ENCODE measurements at regions not wholly inside any gene's neighbourhood (a gene's known extent, or its start where the extent isn't known, plus 50 kb on each side); places are given as distances from the start of the nearest gene placed in this dataset.

DNA sequence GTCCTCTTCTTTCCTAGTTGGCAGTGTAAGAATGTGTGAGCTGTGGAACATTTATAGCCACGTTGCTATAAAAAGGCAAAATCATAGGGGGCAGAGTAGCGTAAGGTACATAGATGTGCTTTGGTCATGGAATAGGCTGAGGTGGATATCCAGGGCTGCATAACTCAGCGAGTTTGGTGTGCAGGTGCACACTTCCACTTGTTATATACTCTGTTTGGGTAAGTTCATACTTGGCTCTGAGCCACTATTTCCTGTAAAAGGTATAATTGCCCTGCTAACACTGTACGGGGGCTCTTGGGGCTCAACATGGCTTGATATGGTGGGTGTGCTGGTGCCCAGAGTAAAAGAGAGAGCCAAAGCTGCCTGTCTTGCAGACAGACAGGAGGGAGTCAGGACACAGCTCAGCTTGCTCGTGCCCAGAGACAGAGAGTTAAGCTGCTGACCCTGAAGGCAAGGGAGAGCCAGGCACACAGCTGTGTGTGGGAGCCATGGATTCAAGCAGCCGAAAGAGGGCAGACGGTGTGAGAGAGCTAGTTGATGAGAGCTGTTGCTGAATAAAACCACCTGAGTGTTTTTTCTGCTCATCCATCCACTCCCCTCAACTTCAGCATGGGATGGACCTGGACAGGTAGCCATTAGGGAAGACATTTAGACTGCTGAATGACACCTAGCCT is 126.7 kb downstream of the DKK1 start:
- no peak for DNase-seq (ENCODE audit: low read depth in 2 of 2)

DNA sequence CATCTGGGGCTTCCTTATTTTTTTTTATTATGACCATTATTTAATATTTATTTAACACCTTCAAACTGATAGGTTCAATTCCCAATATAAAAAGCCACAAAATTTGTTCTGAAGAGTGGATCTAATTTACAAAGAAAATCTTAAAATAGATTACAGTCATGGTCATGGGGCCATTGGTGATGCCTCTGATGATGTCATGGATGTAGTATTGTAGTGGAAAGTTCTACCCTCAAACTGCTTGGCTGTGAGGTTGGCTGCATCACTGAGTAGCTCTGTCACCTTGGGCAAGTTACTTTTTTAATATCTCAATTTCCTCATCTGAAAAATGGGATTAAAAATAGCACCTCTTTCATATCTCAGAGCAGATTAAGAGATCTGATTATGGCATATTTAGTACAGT is 128.5 kb downstream of the DKK1 start:
- no peak for DNase-seq (ENCODE audit: low read depth in 2 of 2)

DNA sequence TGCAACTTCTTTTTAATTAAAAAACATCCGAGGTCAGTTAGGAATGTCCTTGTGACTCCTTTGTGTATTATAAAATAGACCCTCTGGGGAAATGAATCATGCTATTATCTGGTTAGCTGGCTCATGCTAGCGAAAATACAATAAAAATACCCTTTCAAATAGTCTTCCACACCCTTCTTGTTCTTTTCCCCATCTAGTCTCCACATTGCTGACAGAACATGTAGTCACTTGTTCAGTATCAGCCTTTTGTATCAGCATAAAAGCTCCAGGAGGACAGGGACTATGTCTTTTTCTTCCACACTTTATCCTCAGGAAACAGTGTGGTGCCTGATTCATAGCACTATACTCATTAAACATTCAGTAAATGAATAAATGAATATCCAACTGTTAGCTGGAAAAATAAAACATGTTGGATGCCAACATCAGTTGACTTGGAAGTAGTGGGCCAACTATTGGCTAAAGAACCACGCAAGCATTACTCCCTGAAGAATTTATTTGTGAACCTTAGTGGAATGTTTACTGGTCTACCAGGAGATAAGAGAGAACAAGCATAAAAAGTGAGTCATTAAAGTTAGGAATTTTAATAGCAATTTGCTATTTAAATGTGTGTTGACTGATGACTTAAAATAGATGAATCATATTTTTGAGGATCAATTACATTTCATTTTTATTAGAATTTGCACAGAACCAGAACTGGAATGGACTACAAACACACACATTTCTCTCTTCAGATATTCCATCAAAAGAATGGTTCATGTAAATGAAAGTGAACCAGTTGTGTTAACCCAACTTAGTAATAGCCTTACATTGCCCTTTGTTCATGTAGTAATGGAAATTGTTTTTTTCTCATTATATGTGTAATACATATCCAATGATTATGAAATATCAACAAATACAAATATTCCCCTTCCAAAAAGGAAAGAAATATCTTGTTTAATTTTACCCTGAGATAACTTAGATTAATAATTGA is 129.6 kb downstream of the DKK1 start:
- no peak for DNase-seq (ENCODE audit: low read depth in 2 of 2)

DNA sequence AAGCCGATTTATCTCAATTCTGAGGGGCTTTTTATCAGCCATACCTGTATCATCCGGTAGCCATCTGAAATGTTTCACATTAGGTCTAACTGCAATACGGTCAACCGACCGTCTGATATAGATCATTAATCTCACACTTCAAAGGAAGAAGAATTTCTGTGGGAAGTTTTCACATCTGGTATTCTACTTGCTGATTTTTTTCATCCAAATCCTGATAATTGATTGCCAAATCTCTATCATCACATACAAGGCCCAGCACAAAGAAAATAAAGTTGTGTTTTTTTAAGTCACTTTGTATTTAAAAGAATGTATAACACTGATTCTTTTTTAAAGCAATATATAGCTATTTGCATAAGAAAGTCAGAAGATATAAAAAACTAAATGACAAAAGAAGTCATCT is 132.3 kb downstream of the DKK1 start:
- DNase-seq (ENCODE audit: low read depth in 2 of 2): no peak

DNA sequence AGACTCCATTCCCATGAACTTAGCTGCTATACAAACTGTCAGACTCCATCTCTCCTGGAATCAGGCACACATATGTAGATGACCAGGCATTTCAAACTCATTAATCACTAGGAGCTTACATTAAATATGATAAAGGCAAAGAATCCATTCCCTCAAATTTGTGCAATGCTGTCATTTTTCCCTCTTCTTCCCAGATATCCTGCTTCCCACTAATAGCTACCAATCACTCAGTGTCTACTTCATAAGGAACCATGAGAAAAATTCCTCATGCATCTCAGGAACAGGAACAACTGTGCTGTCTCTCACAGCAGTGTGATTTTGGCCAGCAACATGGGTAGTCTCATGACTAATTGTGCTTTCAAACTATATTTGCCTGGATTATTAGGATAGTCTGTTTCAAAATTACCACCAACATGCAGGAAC is 133.9 kb downstream of the DKK1 start:
- no peak for DNase-seq (ENCODE audit: low read depth in 2 of 2)

DNA sequence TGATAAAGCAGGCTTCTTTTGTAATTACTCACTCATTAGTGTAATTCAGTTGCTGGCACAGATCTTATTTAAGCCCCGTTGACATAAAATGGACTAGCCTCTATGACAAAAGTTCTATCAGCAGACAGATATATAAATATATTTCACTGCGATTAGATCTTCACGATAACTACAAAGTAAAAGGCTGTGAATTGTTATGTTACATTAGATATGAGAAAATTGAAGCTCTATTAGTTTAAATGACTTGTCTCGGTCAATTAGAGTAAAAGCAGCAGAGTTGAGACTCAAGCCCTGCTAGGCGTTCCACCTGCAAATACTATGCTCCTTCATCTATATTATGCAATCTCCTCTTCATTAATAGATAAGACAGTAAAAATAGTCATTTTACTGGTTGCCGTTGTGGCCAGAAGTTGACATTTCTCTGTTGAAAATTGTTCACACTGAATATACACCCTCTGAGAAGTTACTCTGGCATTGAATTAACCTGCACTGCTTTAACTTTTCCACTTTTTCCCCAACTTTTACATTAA is 136.7 kb downstream of the DKK1 start:
- DNase-seq (ENCODE audit: low read depth in 2 of 2): no peak

DNA sequence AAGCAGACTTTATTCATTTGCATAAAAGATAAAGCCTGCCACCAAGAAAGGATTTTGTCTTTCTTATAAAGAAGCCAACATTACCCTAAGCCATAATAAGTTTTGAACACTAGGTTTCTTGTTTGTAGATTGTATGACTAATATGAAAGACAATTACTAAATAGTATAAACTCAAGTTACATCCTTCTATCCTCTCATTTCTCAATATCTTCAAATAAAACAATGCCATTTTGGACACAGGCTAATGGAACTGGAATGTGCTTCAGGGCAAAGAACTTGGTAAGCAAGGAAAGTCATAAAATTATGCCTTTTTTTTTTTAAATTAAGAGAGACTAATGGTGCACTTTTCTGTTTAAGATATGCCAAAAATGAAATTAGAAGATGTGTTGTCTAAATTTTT is 137.7 kb downstream of the DKK1 start:
- no peak for DNase-seq (ENCODE audit: low read depth in 2 of 2)

DNA sequence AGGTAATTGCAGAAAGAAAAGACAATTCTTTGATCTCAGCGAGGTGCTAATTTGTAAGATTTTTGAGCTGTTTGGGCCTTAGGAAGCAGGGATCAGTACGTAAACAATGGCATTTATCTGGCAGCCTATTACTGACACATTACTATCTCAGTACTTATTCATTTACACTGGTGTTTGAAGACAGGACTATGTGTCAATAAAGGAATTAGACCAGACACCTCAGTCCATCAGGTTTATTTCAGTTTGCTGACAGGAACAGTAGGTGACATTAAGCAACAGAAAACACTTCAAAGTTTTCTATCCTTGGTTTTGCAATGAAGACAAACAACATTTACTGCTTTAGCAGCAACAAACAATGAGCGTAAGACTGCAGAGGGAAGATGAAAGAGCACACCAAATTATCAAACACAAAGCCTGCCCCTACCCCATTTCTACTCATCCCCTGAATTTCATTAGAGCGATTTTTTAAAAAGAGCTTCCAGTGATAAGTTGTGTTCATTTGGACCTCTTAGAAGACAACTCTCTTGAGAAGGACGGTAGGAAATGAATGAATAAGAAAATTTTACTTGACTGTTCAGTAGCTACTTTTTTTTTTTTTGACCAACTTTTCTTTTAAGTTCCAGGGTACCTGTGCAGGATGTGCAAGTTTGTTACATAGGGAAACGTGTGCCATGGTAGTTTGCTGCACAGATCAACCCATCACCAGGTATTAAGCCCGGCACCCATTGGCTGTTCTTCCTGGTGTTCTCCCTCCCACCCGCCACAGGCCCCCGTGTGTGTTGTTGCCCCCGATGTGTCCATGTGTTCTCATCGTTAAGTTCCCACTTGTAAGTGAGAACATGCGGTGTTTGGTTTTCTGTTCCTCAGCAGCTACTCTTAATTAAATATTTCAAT is 138.8 kb downstream of the DKK1 start:
- DNase-seq (ENCODE audit: low read depth in 2 of 2): no peak

DNA sequence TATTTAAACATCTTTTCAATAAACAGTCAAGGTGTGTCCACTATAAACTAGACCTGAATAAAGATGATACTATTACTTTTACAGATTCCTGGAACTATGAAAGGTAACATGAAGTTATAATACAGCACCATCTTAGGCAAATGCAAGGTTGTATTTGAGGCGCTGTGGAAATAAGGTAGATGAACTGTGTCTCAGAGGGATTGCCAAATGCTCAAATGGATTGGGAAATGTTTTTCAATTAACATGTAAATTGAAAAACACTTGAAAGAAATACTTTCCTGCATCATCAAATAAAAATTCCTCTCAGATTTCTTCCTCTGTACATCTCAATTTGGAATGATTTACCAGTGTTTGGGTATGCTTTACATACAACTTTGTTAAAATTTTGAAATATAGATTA is 139.4 kb downstream of the DKK1 start:
- DNase-seq (ENCODE audit: low read depth in 2 of 2): no peak

DNA sequence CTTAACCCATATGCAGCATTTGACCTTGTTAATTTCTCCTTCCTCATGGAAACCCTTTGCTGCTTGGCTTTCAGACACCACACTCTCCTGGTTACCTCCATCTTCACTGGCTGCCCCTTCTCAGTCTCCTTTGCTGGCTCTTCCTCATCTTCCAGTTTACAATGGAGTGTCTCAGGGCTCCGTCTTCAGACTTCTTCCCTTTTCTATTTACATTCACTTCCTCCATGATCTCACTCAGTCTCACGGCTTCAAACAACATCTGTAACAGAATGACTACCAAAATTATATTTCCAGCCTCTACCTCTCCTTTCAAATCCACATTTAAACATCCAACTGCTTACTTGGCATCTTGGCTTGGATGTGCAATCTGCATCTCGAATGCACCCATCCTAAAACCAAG is 140.4 kb downstream of the DKK1 start:
- no peak for DNase-seq (ENCODE audit: low read depth in 2 of 2)

DNA sequence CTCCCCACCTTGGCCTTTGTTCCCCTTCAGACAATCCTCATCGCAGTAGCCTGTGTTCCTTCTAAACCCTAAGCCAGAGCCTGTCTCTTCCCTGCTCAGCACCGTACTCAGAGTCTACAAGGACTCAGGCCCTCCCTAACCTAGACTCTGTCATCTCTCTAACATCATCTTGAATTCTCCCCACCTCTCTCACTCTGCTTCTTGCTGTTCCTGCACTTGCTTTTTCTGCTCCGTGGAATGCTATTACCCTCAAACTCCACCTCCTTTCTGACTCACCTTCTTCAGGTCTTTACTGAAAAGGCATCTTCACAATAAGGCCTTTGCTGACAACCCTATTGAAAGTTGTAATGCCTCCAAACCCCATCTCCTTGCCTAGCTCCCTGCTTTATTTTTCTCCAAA is 141.0 kb downstream of the DKK1 start:
- no peak for DNase-seq (ENCODE audit: low read depth in 2 of 2)

DNA sequence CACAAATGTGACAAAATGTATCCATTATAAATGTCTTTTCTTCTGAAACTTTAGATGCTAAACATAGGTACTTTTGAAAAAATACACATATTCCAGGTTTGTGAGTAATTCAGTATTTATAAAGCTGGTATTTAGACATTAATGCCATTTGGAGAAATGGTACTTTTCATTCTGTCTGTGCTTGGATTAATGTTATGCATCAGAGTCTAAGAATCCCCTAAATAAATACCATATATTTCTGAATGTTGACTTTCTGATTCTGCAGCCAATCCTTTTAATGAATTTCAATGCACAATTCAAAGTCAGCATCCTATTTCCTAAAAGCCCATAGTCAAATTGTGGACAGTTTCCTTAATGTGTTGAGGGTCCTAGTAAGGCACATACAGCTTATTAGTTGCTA is 145.0 kb downstream of the DKK1 start:
- DNase-seq (ENCODE audit: low read depth in 2 of 2): no peak

DNA sequence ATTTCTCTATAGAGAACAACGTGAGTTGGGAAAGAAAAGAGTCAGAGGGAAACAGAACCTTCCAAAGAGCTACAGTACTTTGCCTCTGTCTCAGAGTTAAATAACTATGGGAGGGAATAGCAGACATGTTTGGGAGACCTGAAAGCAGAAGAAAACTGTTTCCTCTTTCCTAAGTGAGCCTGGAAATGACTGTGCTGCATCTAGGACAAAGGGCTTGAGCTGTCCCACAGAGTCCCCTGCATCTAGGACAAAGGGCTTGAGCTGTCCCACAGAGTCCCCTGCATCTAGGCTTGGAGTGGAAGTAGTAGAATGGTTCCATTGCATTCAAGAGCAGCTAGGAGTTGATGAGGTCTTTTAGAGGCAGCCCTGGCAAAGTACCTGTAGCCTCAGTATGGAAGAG is 149.7 kb downstream of the DKK1 start:
- DNase-seq (ENCODE audit: low read depth in 2 of 2): no peak

DNA sequence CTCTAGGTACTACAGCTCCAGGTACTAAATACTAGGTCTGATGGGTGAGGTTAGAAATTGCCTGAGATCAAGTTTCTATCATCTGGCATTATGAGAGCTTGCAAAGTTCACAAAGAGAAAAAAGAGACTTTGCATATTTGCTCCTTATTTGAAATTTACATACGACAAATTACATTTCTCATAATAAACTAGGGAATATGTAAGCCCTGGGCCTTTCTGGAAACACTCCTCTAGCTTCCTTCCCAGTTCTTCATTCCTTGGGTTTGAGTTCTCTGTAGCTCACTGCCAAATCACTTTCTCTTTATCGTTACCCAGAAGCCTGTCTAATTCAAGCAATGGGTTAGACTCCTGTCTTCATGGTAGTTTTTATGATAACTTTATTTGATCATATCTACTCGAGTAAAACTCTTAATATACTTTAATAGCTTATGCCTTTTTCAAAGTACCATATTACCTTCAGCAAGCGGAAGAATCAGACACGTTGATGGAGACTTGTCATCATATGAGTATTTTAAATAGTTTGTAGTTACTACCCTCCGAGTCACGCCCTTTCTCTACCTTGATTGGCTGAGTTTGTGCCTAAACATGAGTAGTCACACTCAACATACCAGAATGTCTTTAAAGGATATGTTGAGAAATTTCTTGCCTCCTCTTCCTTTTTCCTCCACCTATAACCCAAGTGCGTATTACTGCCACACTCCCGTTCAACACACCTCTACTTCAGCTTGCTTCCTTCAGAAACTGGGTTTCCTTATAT is 150.5 kb downstream of the DKK1 start:
- no peak for DNase-seq (ENCODE audit: low read depth in 2 of 2)

DNA sequence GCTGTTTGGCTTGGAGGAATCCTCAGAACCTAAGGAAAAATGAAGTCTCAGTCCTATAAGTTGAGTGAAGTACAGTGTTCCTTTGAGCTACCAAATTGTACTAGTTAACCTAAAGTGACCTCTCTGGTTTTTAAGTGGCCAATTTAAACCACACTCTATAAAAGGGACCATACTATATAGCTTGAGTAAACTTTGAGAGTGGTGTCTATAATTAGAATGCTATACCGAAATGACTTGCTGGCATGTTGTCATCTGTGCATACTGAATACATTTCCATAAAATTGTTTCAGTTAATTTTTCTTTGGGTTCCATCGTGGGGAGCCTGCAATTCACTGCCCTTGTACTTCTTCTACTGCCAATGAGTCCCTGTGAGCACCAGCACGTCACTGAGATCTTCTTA is 151.1 kb downstream of the DKK1 start:
- DNase-seq (ENCODE audit: low read depth in 2 of 2): no peak

DNA sequence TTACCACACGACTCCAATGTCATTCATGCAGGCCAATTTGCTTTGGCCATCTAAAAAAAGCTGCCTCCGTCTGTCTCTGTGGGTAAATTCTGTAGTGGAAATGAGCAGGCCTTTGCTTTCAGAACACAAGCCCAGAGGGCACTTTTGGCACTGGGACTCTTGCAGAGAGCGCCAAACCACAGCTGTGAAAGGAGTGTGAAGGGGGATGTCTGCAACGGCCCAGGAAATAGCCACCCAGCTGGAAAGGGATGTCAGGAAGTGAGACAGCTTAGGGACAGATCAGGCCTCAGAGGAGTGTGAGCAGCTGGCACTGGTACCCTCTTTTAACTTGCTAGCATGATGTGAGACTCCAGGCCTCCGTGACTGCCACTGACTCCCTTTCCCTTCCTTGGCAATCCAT is 152.4 kb downstream of the DKK1 start:
- DNase-seq (ENCODE audit: low read depth in 2 of 2): no peak

DNA sequence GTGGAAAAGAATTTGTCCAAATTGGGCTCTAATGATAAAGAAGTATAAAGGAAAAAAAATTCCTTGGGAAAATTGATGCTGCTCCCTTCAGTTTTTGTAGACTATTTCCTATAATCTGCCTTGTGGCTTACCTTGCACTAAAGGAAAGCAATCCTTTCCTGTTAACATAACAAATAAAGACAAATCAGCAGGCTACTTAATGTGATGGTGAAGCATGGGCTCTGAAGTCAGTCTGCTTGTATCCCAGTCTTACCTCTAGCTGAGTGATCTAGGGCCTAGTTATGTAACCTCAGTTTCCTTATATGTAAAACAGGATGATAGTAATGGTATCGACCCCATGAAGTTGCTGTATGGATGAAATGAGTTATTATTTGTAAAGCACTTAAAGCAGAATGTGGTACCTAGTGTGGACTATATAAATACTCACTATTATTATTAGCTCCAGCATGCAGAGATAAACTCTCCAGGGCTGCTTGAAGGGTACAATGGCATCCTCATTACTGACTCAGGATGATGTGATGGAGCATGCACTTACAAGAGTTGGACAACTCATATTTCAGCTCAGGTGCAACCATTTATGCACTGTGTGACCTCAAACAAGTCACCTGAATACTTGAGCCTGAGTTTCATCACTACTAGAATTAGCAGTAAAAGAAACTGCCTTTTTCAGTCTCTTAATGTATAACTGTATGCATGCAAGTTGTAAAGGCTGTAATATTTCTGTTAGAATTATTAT is 156.1 kb downstream of the DKK1 start:
- no peak for DNase-seq (ENCODE audit: low read depth in 2 of 2)

DNA sequence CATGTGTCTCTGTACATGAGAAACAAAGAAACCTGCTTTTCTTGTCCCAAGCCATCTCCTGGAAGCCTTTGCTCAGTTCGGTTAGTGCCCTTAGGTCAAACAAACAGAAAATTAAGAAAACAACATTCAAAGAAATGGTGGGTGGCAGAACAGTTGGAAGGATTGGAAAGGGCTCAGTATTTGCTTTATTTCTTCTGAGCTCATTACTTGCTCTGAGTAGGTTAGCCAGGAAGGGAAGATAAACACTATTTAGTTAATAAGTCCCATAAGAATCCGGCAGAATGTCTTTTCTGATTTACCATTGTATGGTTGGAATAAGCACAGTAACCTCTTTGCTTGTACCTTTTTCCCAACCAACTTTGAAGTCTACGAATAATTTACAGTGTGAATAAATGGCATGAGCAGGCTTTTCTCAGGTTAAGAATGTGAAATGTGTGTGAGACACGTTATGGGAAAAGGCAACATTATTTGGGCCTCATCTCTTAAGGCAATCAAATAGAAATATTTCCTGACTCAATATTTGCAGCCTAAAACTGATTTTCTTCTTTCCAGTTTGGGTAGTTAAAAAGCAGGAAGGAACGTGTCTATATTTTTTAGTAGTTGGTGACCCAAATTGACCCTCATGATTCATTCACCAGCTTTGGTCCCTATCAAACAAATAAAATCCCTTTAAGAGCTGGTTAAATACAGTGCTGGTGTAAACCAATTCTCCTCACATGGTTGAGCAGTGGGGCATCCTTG is 158.5 kb downstream of the DKK1 start:
- no peak for DNase-seq (ENCODE audit: low read depth in 2 of 2)

DNA sequence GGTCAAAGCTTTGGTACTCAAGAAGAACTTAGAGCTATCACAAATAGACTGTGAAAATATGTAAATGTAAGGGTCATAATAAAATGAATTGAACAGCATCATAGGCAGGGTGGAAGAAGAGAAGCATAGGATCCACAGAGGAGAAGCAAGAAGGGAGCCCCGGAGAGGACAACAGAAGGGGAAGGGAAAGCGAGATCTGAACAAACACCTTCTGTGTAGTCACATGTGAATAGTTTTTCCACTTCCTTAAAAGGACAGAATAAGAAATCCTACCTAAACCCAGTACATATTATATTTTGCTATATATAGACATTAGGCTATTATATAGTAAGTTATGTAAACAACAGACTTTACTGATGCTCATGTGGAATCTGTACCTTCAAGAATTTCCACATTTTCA is 160.2 kb downstream of the DKK1 start:
- DNase-seq (ENCODE audit: low read depth in 2 of 2): no peak

DNA sequence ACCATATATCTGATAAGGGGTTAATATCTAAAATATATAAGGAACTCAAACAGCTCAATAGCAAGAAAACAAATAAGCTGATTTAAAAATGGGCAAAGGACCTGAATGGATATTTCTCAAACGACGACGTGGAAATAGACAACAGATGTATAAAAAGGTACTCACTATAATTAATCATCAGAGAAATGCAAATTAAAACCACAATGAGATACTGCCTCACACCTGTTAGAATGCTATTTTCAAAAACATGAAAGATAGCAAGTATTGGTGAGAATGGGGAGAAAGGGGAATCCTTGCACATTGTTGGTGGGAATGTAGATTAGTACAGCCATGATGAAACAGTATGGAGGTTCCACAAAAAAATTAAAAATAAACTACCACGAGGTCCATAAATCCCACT is 163.2 kb downstream of the DKK1 start:
- DNase-seq (ENCODE audit: low read depth in 2 of 2): no peak

Data from stimulated activated CD4-positive, alpha-beta T cell treated with anti-CD3 and anti-CD28 coated beads, Interleukin-4, amount 100 ng/mL, for 48 hours (primary cell).